Natural killer cell (primary cell): ENCODE measurements at regions not wholly inside any gene's neighbourhood (a gene's known extent, or its start where the extent isn't known, plus 50 kb on each side); places are given as distances from the start of the nearest gene placed in this dataset.
"Not testable (repeated sequence)": the region's sequence is repeated elsewhere in the genome, so short reads cannot be mapped to it uniquely, and the experiment has no call there.

Experiments
- ATAC-seq, 3 donors: fragments of 150-1000 bp in 2 of 3; fragments of 200-7000 bp in 1 of 3; cut with Tn5 transposase; 1 replicate in 1 of 3; 2 replicates in 2 of 3; pipeline ENCODE4 v1.10.0; 2021; ENCODE audit warnings: mild to moderate bottlenecking in 2 of 3, moderate library complexity in 2 of 3
- DNase-seq, 2 donors: peaks; one replicate each; pipeline versions ENCODE4 v3.0.0 to v3.0.0-alpha.2; 2013 to 2021; ENCODE audit warnings: mixed read lengths in 1 of 2
- H3K27ac ChIP-seq: one replicate; pipeline ENCODE4 v1.5.1; 2013; ENCODE audit warnings: mild to moderate bottlenecking, low read length
- H3K27me3 ChIP-seq: one replicate; pipeline ENCODE4 v1.6.1; 2013; ENCODE audit warnings: low read length; ENCODE audit not compliant: control insufficient read depth, insufficient read depth
- H3K36me3 ChIP-seq: one replicate; pipeline ENCODE4 v1.6.1; 2013; ENCODE audit warnings: low read length; ENCODE audit not compliant: control insufficient read depth, insufficient read depth
- H3K4me1 ChIP-seq: one replicate; pipeline ENCODE4 v1.6.1; 2013; ENCODE audit warnings: low read length; ENCODE audit not compliant: control insufficient read depth, insufficient read depth
- H3K4me3 ChIP-seq: one replicate; pipeline ENCODE4 v1.5.1; 2013; ENCODE audit warnings: low read length
- H3K9me3 ChIP-seq: one replicate; pipeline ENCODE4 v1.6.1; 2013; ENCODE audit warnings: low read length; ENCODE audit not compliant: control insufficient read depth, insufficient read depth
- H3K27ac Mint-ChIP-seq, 2 donors: one replicate each; pipeline ENCODE4 v1.8.0; 2022; ENCODE audit warnings: mild to moderate bottlenecking in 2 of 2, mixed read lengths in 2 of 2, moderate library complexity in 1 of 2
- H3K27me3 Mint-ChIP-seq, 2 donors: one replicate each; pipeline ENCODE4 v1.8.0; 2022; ENCODE audit warnings: low read depth in 2 of 2, mixed read lengths in 2 of 2
- H3K36me3 Mint-ChIP-seq: one replicate; pipeline ENCODE4 v1.8.0; 2022; ENCODE audit warnings: mixed read lengths
- H3K4me1 Mint-ChIP-seq, 2 donors: one replicate each; pipeline ENCODE4 v1.8.0; 2022; ENCODE audit warnings: mixed read lengths in 2 of 2
- H3K4me3 Mint-ChIP-seq: one replicate; pipeline ENCODE4 v1.8.0; 2022; ENCODE audit warnings: mild to moderate bottlenecking, moderate library complexity, mixed read lengths
- H3K9me3 Mint-ChIP-seq, 2 donors: one replicate each; pipeline ENCODE4 v1.8.0; 2022; ENCODE audit warnings: mixed read lengths in 2 of 2
- WGBS: methylation state at CpG from one replicate; pipeline ENCODE4 v1.1.7; 2013; ENCODE audit warnings: missing lambda C conversion rate; ENCODE audit not compliant: insufficient coverage; 5-methylcytosine and 5-hydroxymethylcytosine counted together
- intact Hi-C: fragments of 100-400 bp; cut with micrococcal nuclease; formaldehyde crosslinking; loops from one replicate; pipeline ENCODE4 v1.14.2; 2022

- H3K27ac Mint-ChIP-seq, H3K4me1 ChIP-seq, H3K9me3 ChIP-seq, H3K4me3 ChIP-seq, H3K4me1 Mint-ChIP-seq, H3K36me3 Mint-ChIP-seq, H3K27ac ChIP-seq, H3K36me3 ChIP-seq, H3K4me3 Mint-ChIP-seq, DNase-seq, H3K27me3 ChIP-seq, H3K9me3 Mint-ChIP-seq, ATAC-seq, H3K27me3 Mint-ChIP-seq, intact Hi-C loops: not testable (repeated sequence)
- 79% methylated on average over 4 of the region's 4 CpGs for WGBS
These were observed 325.9 kb downstream of the GOLGA6L6 start for GRCh38 chr15:20215700-20216099.

- H3K36me3 Mint-ChIP-seq, H3K27me3 ChIP-seq, H3K27ac ChIP-seq, H3K9me3 ChIP-seq, H3K27me3 Mint-ChIP-seq, H3K36me3 ChIP-seq, H3K27ac Mint-ChIP-seq, H3K4me1 Mint-ChIP-seq, DNase-seq, H3K4me3 Mint-ChIP-seq, H3K9me3 Mint-ChIP-seq, H3K4me1 ChIP-seq, ATAC-seq, intact Hi-C loops, H3K4me3 ChIP-seq: not testable (repeated sequence)
- 71% methylated on average over 1 of the region's 1 CpG for WGBS
These were observed 327.5 kb downstream of the GOLGA6L6 start for GRCh38 chr15:20214101-20214500.

- H3K36me3 ChIP-seq, H3K9me3 ChIP-seq, H3K27ac Mint-ChIP-seq, H3K36me3 Mint-ChIP-seq, intact Hi-C loops, H3K4me1 Mint-ChIP-seq, H3K4me3 ChIP-seq, H3K27me3 ChIP-seq, H3K4me3 Mint-ChIP-seq, ATAC-seq, H3K27me3 Mint-ChIP-seq, DNase-seq, H3K9me3 Mint-ChIP-seq, H3K4me1 ChIP-seq, H3K27ac ChIP-seq: not testable (repeated sequence)
These were observed 330.1 kb downstream of the GOLGA6L6 start for GRCh38 chr15:20211508-20211907.

GRCh38 chr15:20209973-20210372 is 331.6 kb downstream of the GOLGA6L6 start:
- 80% methylated on average over 1 of the region's 1 CpG for WGBS
- H3K4me3 Mint-ChIP-seq, ATAC-seq, H3K27me3 Mint-ChIP-seq, H3K9me3 Mint-ChIP-seq, DNase-seq, H3K4me1 Mint-ChIP-seq, H3K4me3 ChIP-seq, H3K4me1 ChIP-seq, H3K9me3 ChIP-seq, H3K36me3 Mint-ChIP-seq, H3K27me3 ChIP-seq, H3K27ac ChIP-seq, H3K36me3 ChIP-seq, intact Hi-C loops, H3K27ac Mint-ChIP-seq: not testable (repeated sequence)

DNA sequence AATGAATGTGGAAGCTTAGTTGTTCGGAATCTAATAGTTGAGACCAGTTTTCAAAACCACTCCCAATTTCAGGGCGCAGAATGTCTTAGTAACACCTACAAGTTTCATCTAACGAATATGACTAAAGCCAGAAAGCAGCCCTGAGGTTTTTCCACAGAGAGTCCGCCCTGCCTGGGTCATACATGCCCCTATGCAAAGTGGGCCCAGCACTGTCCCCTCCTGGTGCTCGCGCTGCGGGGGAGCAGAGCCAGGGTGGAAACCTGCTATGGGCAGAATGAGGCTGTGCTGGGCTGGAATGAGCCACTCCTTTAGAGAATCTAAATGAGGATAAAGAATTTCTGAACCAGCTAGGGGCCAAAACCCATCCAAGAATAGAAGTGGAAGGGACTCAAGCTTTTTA is 334.0 kb downstream of the GOLGA6L6 start:
- H3K27me3 Mint-ChIP-seq, H3K27ac Mint-ChIP-seq, H3K27ac ChIP-seq, H3K36me3 ChIP-seq, H3K4me3 ChIP-seq, H3K4me1 ChIP-seq, intact Hi-C loops, H3K9me3 ChIP-seq, H3K36me3 Mint-ChIP-seq, H3K9me3 Mint-ChIP-seq, ATAC-seq, H3K4me1 Mint-ChIP-seq, H3K27me3 ChIP-seq, DNase-seq, H3K4me3 Mint-ChIP-seq: not testable (repeated sequence)
- 91% methylated on average over 7 of the region's 7 CpGs for WGBS

GRCh38 chr15:20207198-20207597 is 334.4 kb downstream of the GOLGA6L6 start:
- H3K36me3 ChIP-seq, H3K9me3 Mint-ChIP-seq: not testable (repeated sequence)

GRCh38 chr15:20204177-20204866 is 337.3 kb downstream of the GOLGA6L6 start:
- H3K36me3 ChIP-seq, H3K27ac Mint-ChIP-seq, DNase-seq, H3K27ac ChIP-seq, H3K27me3 ChIP-seq, H3K9me3 Mint-ChIP-seq, H3K9me3 ChIP-seq, H3K36me3 Mint-ChIP-seq, H3K4me3 ChIP-seq, H3K4me1 Mint-ChIP-seq, H3K4me3 Mint-ChIP-seq, H3K27me3 Mint-ChIP-seq, intact Hi-C loops, ATAC-seq, H3K4me1 ChIP-seq: not testable (repeated sequence)
- 86% methylated on average over 18 of the region's 20 CpGs for WGBS

More at GRCh38 chr15:20207198-20207597, 334.4 kb downstream of the GOLGA6L6 start:
- H3K27ac Mint-ChIP-seq, H3K36me3 Mint-ChIP-seq, H3K4me1 Mint-ChIP-seq, H3K9me3 ChIP-seq, DNase-seq, H3K4me3 Mint-ChIP-seq, H3K4me1 ChIP-seq, H3K27me3 ChIP-seq, H3K27me3 Mint-ChIP-seq, intact Hi-C loops, ATAC-seq, H3K4me3 ChIP-seq, H3K27ac ChIP-seq: not testable (repeated sequence)
- WGBS: 88% methylated on average over 2 of the region's 4 CpGs

- DNase-seq, H3K36me3 Mint-ChIP-seq, H3K4me1 Mint-ChIP-seq, H3K36me3 ChIP-seq, H3K4me1 ChIP-seq, H3K4me3 Mint-ChIP-seq, intact Hi-C loops, H3K27me3 Mint-ChIP-seq, H3K27ac Mint-ChIP-seq, H3K9me3 ChIP-seq, H3K9me3 Mint-ChIP-seq, ATAC-seq, H3K4me3 ChIP-seq, H3K27me3 ChIP-seq, H3K27ac ChIP-seq: not testable (repeated sequence)
- 91% methylated on average over 25 of the region's 29 CpGs for WGBS
These were observed 337.9 kb downstream of the GOLGA6L6 start for GRCh38 chr15:20203649-20204150.
